Thyroid gland (tissue), 4 donors: ENCODE measurements at regions not wholly inside any gene's neighbourhood (a gene's known extent, or its start where the extent isn't known, plus 50 kb on each side); places are given as distances from the start of the nearest gene placed in this dataset.

Source experiments
- CTCF ChIP-seq, 6 experiments: fragments of 200-600 bp in 3 of 6; fragments of 450-650 bp in 3 of 6; sonication (generic) in 3 of 6; IDR thresholded peaks; one replicate each; pipeline ENCODE4 v1.5.1; 2016 to 2019; ENCODE audit warnings: antibody characterized with exemption in 6 of 6, mild to moderate bottlenecking in 2 of 6, inconsistent platforms in 1 of 6, moderate library complexity in 1 of 6
- POLR2A ChIP-seq, 2 donors: fragments of 450-650 bp; IDR thresholded peaks; one replicate each; pipeline ENCODE4 v1.6.1; 2017; ENCODE audit warnings: antibody characterized with exemption in 2 of 2, mild to moderate bottlenecking in 2 of 2, moderate library complexity in 1 of 2

- TF ChIP-seq POLR2A (IDR thresholded peaks at IDR 0.05): no peak
- no peak for TF ChIP-seq CTCF (IDR thresholded peaks at IDR 0.05)
These were observed 446.4 kb upstream of the CADM1 start for GRCh38 chr11:115950660-115951059.
